Activated T-helper 2 cell treated with anti-CD3 and anti-CD28 coated beads, Interferon-gamma antibody, Interleukin-2, Interleukin-4, amounts not matched to agents 10 μg/mL and 5 μg/mL and 100 μg/mL, durations not matched to agents 14 hours and 24 hours and 36 hours (primary cell): ENCODE measurements at regions not wholly inside any gene's neighbourhood (a gene's known extent, or its start where the extent isn't known, plus 50 kb on each side); places are given as distances from the start of the nearest gene placed in this dataset.
"Not testable (repeated sequence)": the region's sequence is repeated elsewhere in the genome, so short reads cannot be mapped to it uniquely, and the experiment has no call there.

ENCODE experiments used
- DNase-seq: peaks from one replicate; pipeline ENCODE4 v3.0.0; 2021; ENCODE audit warnings: low spot score
- H3K27ac Mint-ChIP-seq: one replicate; pipeline ENCODE4 v1.8.0; 2021; ENCODE audit warnings: mixed read lengths
- H3K27me3 Mint-ChIP-seq: one replicate; pipeline ENCODE4 v1.8.0; 2021; ENCODE audit warnings: low read depth, mixed read lengths
- H3K36me3 Mint-ChIP-seq: one replicate; pipeline ENCODE4 v1.8.0; 2021; ENCODE audit warnings: low read depth, mixed read lengths
- H3K4me1 Mint-ChIP-seq: one replicate; pipeline ENCODE4 v1.8.0; 2021; ENCODE audit warnings: low read depth, mixed read lengths
- H3K4me3 Mint-ChIP-seq: one replicate; pipeline ENCODE4 v1.8.0; 2021; ENCODE audit warnings: low read depth, mild to moderate bottlenecking, moderate library complexity, mixed read lengths
- H3K9me3 Mint-ChIP-seq: one replicate; pipeline ENCODE4 v1.8.0; 2021; ENCODE audit warnings: mixed read lengths
- intact Hi-C: fragments of 100-400 bp; cut with micrococcal nuclease; formaldehyde crosslinking; loops from one replicate; pipeline ENCODE4 v1.15.1; 2023

GRCh38 chr14:51357250-51357649 is 117.2 kb downstream of the TMX1 start:
- Mint-ChIP-seq H3K27ac (no peak overlapping the region), H3K4me3 (no peak overlapping the region), H3K36me3 (no peaks in the 10 kb centered on the region), H3K27me3 (no peaks in the 10 kb centered on the region), H3K4me1 (no peaks in the 10 kb centered on the region), H3K9me3 (no peaks in the 10 kb centered on the region)
- intact Hi-C loops: no loop called here
- DNase-seq: no peak

- H3K9me3 Mint-ChIP-seq: no peaks in the 10 kb centered on the region
- H3K4me1 Mint-ChIP-seq: no peaks in the 10 kb centered on the region
- H3K36me3 Mint-ChIP-seq: no peaks in the 10 kb centered on the region
- no peak overlapping the region for H3K4me3 Mint-ChIP-seq
- no peak for DNase-seq
- intact Hi-C loops: no loop called here
- H3K27me3 Mint-ChIP-seq: no peaks in the 10 kb centered on the region
- H3K27ac Mint-ChIP-seq: no peak overlapping the region
These were observed 120.5 kb downstream of the TMX1 start for GRCh38 chr14:51360592-51360991.

- no peaks in the 10 kb centered on the region for H3K36me3 Mint-ChIP-seq
- no peak overlapping the region for H3K27ac Mint-ChIP-seq
- H3K9me3 Mint-ChIP-seq: no peaks in the 10 kb centered on the region
- intact Hi-C loops: loop anchor here (5.0 kb wide), 1 partner anchor 417 kb away; no protein-coding TSS in a partner anchor
- no peak for DNase-seq
- H3K4me3 Mint-ChIP-seq: no peak overlapping the region
- no peaks in the 10 kb centered on the region for H3K27me3 Mint-ChIP-seq
- H3K4me1 Mint-ChIP-seq: no peaks in the 10 kb centered on the region
These were observed 125.4 kb downstream of the TMX1 start for GRCh38 chr14:51365241-51365965.

- H3K9me3 Mint-ChIP-seq, H3K27me3 Mint-ChIP-seq, H3K36me3 Mint-ChIP-seq, DNase-seq, H3K4me1 Mint-ChIP-seq, H3K27ac Mint-ChIP-seq, H3K4me3 Mint-ChIP-seq: not testable (repeated sequence)
- intact Hi-C loops: loop anchor here (5.0 kb wide), 1 partner anchor 416 kb away; no protein-coding TSS in a partner anchor
These were observed 126.4 kb downstream of the TMX1 start for GRCh38 chr14:51366460-51366859.

GRCh38 chr14:51366866-51367599 is 127.0 kb downstream of the TMX1 start:
- H3K36me3 Mint-ChIP-seq, DNase-seq, H3K9me3 Mint-ChIP-seq, H3K27ac Mint-ChIP-seq, H3K27me3 Mint-ChIP-seq, H3K4me1 Mint-ChIP-seq, H3K4me3 Mint-ChIP-seq: not testable (repeated sequence)
- intact Hi-C loops: loop anchor here (5.0 kb wide), 1 partner anchor 415 kb away; no protein-coding TSS in a partner anchor

GRCh38 chr14:51367600-51367931 is 127.5 kb downstream of the TMX1 start:
- Mint-ChIP-seq H3K4me3 (no peak overlapping the region), H3K4me1 (no peaks in the 10 kb centered on the region), H3K36me3 (no peaks in the 10 kb centered on the region), H3K9me3 (no peaks in the 10 kb centered on the region), H3K27ac (no peak overlapping the region), H3K27me3 (peaks cover 6% of the 10 kb centered on the region)
- intact Hi-C loops: loop anchor here (5.0 kb wide), 1 partner anchor 415 kb away; no protein-coding TSS in a partner anchor
- no peak for DNase-seq

- intact Hi-C loops: loop anchor here (5.0 kb wide), 1 partner anchor 414 kb away; no protein-coding TSS in a partner anchor
- no peak for DNase-seq
- no peaks in the 10 kb centered on the region for H3K36me3 Mint-ChIP-seq
- no peaks in the 10 kb centered on the region for H3K9me3 Mint-ChIP-seq
- H3K4me1 Mint-ChIP-seq: no peaks in the 10 kb centered on the region
- H3K27me3 Mint-ChIP-seq: peaks cover 6% of the 10 kb centered on the region
- H3K4me3 Mint-ChIP-seq: no peak overlapping the region
- H3K27ac Mint-ChIP-seq: no peak overlapping the region
These were observed 128.7 kb downstream of the TMX1 start for GRCh38 chr14:51368721-51369163.

GRCh38 chr14:51369814-51370213 is 129.8 kb downstream of the TMX1 start:
- Mint-ChIP-seq H3K27me3 (peaks cover 6% of the 10 kb centered on the region), H3K4me3 (no peak overlapping the region), H3K36me3 (no peaks in the 10 kb centered on the region), H3K9me3 (no peaks in the 10 kb centered on the region), H3K4me1 (no peaks in the 10 kb centered on the region), H3K27ac (no peak overlapping the region)
- no peak for DNase-seq
- intact Hi-C loops: loop anchor here (5.0 kb wide), 1 partner anchor 412 kb away; no protein-coding TSS in a partner anchor

- intact Hi-C loops: no loop called here
- DNase-seq: no peak
- H3K4me3 Mint-ChIP-seq: no peak overlapping the region
- no peaks in the 10 kb centered on the region for H3K4me1 Mint-ChIP-seq
- no peaks in the 10 kb centered on the region for H3K9me3 Mint-ChIP-seq
- H3K27ac Mint-ChIP-seq: no peak overlapping the region
- H3K36me3 Mint-ChIP-seq: no peaks in the 10 kb centered on the region
- H3K27me3 Mint-ChIP-seq: peaks cover 6% of the 10 kb centered on the region
These were observed 130.8 kb downstream of the TMX1 start for GRCh38 chr14:51370758-51371386.

GRCh38 chr14:51377186-51377585 is 137.1 kb downstream of the TMX1 start:
- not testable (repeated sequence) for DNase-seq

GRCh38 chr14:51382506-51382905 is 142.5 kb downstream of the TMX1 start:
- Mint-ChIP-seq H3K27me3 (peaks cover 13% of the 10 kb centered on the region), H3K36me3 (no peaks in the 10 kb centered on the region), H3K27ac (no peak overlapping the region), H3K4me3 (no peak overlapping the region), H3K4me1 (no peaks in the 10 kb centered on the region), H3K9me3 (no peaks in the 10 kb centered on the region)
- no peak for DNase-seq
- intact Hi-C loops: no loop called here

More at GRCh38 chr14:51377186-51377585, 137.1 kb downstream of the TMX1 start:
- H3K4me3 Mint-ChIP-seq, H3K27me3 Mint-ChIP-seq, H3K27ac Mint-ChIP-seq, H3K36me3 Mint-ChIP-seq, intact Hi-C loops, H3K9me3 Mint-ChIP-seq, H3K4me1 Mint-ChIP-seq: not testable (repeated sequence)

GRCh38 chr14:51386411-51386810 is 146.4 kb downstream of the TMX1 start:
- Mint-ChIP-seq H3K4me3 (no peak overlapping the region), H3K9me3 (no peaks in the 10 kb centered on the region), H3K27me3 (peaks cover 19% of the 10 kb centered on the region), H3K27ac (no peak overlapping the region), H3K36me3 (no peaks in the 10 kb centered on the region), H3K4me1 (no peaks in the 10 kb centered on the region)
- intact Hi-C loops: no loop called here
- DNase-seq: no peak
